NCI-H146 (cell line): ENCODE measurements at regions not wholly inside any gene's neighbourhood (a gene's known extent, or its start where the extent isn't known, plus 50 kb on each side); places are given as distances from the start of the nearest gene placed in this dataset.

ENCODE experiments used
- DNase-seq: peaks from one replicate; lab custom pipeline; 2025; lab: John Stamatoyannopoulos, UW

DNA sequence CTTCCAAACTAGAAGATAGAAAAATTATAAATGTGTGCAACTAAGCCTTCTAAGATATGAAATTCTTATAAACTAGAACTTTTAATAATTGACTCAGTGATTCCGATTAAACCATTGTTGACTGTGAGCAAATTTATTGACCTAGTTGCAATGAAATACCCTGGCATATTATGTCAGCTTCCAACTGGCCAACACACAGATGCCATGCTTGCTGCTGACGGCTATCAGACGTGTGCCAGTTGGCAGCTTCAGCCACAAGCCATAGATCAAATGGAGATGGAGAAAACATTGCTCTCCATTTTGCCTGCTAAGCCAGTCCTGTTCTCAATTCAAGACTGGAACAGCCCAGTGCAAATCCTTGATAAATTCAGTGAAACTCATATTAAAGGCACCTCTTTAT is 101.7 kb upstream of the HDGFL1 start:
- no peak for DNase-seq

GRCh38 chr6:22468256-22468965 is 101.0 kb upstream of the HDGFL1 start:
- no peak for DNase-seq

- DNase-seq = no peak
These were observed 98.8 kb upstream of the HDGFL1 start for GRCh38 chr6:22470454-22471131.

GRCh38 chr6:22471132-22471690 is 98.2 kb upstream of the HDGFL1 start:
- DNase-seq = peak; percentile 75

DNA sequence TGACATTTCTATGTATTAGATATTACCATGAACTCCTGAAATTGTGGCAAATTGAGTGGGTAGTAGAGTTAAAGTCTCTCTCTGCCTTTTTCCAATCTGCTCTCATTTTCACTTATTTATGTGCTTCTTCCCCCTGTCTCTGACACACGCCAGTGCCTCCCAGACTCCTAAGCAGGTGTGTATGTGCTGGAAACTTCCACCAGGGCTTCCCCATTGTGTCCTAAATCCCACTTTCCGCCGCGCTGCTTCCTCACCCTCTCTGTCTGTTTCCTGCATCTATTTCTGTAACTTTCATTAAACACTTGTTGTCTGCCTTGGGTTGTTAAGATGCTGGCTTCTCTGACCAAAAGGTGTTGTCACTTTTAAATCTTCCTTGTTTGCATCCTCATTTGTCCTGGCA is 97.6 kb upstream of the HDGFL1 start:
- DNase-seq = no peak

GRCh38 chr6:22473991-22474682 is 95.2 kb upstream of the HDGFL1 start:
- no peak for DNase-seq

DNA sequence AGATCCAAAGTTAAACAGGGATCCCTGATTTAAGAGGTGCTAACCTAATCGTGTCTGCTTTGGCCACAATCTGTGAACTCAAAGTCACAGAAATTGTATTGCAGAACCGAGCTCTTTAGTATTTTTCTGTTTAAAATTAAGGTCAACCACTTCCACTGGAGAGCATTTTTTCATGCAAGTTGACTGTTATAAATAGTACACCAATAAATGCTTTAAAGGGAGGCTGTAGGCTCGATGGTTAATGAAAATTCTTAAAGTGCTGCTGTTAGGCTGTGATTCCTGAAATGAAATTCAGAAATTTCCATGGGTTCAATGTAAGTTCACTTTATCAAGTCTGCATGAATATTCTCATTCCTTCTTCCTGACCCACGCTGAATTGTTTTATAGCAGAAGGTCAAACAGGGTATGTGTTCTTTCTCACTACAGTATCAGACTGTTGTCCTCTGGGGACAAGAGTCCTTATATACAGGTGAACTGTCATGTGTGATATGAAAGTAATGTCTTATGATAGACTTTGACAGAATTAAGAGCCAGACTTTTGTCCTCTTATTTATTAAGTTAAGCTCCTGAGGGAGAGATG is 92.5 kb upstream of the HDGFL1 start:
- no peak for DNase-seq

GRCh38 chr6:22497276-22497675 is 72.1 kb upstream of the HDGFL1 start:
- no peak for DNase-seq

DNA sequence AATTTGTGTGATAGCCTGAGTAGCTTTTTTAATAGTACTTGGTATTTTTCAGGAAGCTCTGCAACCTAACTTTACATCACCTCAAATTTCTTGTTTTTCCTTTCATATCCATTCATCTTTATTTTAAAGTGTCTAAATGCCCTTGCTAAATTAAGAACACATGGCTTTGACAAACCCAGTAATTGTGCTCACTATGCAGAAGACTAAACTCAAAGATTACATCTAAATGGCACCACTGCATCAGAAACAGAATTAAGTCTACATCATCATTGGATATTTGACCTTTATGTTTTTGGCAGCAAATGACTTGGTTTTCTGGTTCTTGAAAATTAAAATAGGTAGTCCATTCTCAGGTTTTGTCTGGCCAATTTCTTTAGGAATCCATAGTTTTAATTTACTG is 69.6 kb upstream of the HDGFL1 start:
- DNase-seq = no peak

DNA sequence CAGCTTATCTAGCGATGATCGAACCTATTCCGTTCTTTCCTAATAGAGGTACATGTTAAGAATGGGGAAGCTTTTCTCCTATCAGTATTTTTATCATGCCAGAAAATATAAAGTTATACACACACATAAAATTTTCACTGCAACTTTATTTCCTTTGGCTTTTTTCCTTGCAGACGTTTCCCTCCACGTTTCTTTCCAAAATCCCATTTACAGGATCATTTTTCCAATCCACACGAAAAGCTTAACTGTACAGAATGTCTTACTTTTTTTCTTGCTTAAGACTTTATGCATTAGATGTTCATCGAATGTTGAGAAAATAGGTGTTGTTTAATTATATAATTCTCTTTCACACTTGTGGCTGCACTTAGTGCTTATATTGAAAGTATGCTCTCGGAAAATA is 62.9 kb upstream of the HDGFL1 start:
- DNase-seq = no peak

DNA sequence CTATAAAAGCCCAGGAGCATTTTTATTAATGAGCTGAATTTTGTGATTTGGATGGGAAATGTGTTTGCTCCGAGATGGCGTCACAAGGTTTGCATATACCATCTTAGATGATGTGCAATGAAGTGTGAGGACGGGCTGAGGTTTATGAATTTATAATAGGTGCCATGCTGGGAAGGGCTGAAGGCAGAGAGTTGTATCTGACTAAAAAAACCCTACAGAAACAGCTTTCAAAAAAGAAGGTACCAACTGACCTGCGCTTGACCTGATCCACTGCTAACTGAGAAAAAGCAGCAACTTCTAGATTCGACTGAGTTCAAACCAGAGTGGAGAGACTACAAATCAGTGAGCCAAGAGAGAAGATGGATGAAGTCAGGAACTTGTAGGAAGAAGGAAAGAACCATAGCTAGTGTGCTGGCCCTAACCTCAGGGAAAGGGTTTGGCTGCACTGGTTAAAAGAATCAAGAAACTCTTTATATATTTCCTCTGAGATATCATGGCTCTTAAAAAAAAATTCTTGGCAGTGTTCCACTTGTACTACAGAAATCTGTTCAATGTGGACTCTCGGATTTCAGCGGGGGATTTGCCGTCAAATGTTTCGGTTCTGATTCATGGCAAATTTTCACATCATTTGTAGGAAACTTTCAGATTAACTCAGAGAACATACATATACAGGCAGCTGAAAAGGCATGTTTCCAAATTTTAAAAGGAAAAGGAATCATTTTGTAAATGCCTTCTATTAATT is 56.5 kb upstream of the HDGFL1 start:
- no peak for DNase-seq

GRCh38 chr6:22513667-22514066 is 55.7 kb upstream of the HDGFL1 start:
- DNase-seq = no peak

DNA sequence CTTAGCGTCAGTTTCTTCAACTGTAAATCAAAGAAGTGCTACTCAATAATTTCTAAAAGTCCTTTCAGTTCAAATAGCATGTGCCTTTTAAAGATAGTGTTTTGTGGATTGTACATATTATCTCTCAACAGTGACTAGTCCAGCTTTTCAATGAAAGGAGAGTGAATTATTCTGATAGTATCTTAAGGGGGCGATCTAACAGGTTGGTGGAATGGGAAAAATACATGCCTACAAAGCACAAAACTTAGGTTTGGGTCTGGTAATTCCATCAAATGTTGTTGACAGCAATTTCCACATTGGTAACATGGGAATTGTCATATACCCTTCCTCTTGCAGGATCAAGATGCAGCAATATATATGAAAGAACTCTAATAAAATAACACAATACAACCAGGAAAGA is 50.1 kb upstream of the HDGFL1 start:
- no peak for DNase-seq
